ENCODE measurements at regions not wholly inside any gene's neighbourhood (a gene's known extent, or its start where the extent isn't known, plus 50 kb on each side); places are given as distances from the start of the nearest gene placed in this dataset.
A peak's percentile ranks its signal among the peaks of the same experiment; 100 is the strongest.

DNA sequence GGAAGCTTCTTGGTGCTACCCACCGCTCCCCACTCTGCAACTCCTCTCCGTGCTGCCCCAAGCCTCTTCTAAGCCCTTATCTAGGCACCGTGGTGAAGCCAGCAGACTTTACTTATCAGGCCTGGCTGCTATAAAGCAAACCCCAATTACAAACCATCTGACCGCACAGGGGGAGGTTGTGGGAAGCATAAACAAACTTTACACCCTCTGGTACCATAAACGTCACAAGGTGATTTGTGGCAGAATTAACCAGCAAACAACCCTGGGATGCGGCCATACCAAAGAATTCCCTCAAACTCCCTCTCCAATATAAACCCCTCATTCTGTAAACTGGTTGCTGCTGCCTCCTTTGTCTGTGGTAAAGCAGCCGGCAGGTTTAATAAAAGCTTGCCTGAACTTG lies 55.2 kb downstream of the MAGEC2 start:
- no peak for DNase-seq (ENCODE audit: low read depth)

DNA sequence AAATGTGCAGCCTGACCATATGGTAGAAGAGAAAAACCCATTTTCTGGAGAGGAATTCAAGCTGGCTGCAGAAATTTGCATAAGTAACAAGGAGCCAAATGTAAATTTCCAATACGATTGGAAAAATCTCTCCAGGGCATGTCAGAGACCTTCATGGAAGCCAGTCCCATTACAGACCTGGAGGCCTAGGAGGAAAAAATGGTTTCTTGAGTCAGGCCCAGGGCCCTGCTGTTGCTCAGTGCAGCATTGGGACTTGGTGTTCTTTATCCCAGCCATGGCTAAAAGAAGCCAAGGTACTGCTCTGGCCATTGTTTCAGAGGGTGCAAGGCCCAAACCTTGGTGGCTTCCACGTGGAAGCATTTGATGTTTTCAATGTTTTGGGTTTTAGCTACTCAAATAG lies 70.6 kb downstream of the MAGEC2 start:
- no peak for DNase-seq (ENCODE audit: low read depth)

DNA sequence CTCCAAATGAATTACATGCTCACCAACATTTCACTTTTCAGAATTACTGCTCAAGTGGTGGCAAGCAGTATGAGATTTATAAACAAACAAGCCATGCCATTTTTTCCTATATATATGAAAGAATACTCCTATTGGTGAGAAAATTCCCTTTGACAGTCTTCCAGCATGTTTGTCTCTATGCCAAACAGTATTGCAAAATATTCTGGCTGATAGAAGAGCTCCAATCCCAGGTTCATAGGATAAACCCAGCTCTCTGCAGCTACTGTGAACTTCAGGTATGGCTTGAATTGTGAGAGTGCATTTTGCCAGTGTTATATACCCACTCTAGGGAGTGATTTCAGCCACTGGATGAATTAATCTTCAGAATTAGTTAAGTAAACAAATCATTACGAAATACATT lies 108.8 kb downstream of the MAGEC2 start:
- DNase-seq (ENCODE audit: low read depth), result no peak

DNA sequence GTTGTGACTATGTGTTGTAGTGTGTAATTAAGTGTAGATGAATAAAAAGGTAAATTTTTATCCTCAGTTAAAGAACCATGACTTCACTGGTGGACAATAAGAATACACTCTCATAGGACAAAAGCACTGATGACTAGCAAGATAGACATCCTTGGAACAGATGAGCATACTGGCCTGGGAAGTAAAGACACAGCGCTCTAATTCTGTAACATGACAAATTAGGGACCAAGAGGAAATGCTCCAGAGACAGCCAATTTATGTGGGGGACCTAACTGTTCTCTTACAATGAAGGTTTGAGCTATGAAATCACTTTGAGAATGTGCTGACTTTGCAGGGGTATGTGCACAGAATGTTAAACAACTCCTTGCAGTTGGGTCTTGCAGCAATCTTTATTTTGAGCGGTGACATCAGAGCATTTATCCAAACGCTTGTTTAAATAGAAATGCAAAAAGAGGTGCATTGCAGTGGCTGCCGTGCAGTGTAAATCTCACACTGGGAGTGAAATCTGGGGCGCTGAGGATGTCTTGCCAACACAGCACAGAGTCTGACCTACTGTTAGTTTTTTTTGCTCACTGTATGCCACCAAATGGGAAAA lies 109.3 kb downstream of the MAGEC2 start:
- no peak for DNase-seq (ENCODE audit: low read depth)

DNA sequence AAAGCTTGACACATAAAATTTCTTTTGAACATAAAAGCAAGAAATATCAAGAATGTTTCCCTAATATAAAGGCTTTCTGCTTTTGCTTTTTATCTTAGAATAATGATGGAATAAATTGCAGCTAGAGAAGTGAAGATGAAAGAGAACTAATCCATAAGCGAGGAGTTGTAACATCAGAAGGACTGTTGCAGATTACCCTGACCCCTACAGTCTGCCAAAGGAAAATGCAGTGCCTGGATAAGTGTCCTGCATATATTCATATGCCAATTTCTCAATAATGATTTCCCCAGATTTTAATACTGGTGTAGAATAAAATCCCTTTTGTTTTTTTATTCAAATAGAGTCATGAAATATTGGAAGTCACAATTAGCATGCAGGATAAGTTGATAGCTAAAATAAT lies 115.9 kb downstream of the MAGEC2 start:
- no peak for DNase-seq (ENCODE audit: low read depth)

DNA sequence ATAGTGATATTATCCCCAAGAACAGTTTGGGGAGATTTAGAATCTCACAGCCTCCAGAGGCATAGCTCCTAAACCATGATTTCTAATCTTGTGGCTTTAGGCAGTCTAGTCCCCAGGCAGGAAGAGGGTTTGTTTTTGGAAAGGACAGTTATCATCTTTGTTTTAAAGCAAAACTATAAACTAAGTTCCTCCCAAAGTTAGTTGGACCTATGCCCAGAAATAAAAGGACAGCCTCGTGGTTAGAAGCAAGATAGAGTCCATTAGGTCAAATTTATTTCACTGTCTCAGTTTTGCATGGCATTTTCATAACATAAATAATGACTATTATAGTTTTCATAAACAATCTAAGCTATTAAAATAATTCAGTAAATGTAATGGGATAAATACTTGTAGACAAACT lies 120.5 kb downstream of the MAGEC2 start:
- no peak for DNase-seq (ENCODE audit: low read depth)

DNA sequence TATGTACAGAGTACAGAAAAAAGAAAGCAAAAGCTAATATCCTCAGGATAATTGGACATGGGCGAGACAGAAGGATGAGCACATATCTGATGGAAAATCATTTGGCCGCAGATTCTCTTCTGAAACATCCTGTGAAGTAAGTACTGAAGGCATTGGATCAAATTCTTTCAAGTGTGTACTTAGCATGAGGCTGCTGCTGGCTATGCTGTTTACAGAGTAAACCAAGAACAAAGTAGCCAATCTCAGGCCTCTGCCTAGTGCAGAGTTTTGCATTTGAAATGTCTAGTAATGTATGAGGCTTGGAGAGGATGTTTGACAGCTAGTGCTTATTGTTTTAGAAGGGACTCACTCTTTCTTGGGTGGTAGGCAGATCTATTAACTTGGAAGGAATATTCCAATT lies 128.5 kb downstream of the MAGEC2 start:
- no peak for DNase-seq (ENCODE audit: low read depth)

DNA sequence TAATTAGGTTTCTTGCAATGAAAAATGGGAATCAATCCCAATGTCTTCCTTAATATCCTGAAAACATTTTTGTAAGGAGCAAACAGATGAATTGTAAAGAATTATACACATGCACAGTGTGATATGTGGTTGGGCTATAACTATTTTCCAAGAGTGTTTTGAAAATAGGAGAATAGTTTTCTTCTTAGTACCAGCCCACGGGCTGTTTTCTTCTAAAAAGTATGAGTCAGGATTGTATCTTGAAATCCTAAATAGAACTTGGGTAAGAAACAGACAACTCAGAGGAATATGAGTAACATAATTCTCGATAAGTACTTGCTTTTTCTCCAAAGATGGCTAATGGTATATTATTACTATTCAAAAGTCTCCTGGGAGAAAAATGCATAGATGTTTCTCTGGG lies 136.7 kb downstream of the MAGEC2 start:
- DNase-seq (ENCODE audit: low read depth), result no peak

DNA sequence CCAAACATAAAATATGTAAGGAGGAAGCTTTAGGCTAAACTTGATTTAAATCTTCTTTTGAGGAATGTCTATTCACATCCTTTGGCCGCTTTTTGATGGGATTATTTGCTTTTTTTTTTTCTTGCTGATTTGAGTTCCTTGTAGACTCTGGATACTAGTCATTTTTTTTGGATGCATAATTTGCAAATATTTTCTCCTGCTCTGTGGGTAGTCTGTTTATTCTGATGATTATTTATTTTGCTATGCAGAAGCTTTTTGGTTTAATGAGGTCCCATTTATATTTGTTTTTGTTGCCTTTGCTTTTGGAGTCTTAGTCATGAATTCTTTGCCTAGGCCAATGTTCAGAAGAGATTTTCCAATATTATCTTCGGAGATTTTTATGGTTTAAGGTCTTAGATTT lies 144.9 kb downstream of the MAGEC2 start:
- DNase-seq (ENCODE audit: low read depth), result no peak

DNA sequence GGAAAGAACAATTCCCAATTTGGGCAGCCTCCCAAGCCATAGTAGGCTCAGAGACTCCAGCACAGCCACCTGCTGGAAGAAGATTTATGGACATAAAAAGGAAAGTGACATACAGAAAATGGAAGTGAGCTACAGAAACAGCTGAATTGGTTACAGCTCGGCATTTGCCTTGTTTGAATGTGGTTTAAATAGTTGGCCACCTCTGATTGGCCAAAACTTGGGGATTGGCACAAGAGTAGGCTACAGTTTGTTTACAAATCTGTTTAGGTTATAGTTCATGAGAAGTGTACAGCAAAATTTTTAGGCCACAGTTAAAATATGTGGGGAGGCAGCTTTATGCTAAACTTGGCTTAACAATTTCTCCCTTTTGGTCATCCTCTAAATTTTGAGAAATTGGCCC lies 150.4 kb downstream of the MAGEC1 start:
- DNase-seq (ENCODE audit: low read depth), result no peak

DNA sequence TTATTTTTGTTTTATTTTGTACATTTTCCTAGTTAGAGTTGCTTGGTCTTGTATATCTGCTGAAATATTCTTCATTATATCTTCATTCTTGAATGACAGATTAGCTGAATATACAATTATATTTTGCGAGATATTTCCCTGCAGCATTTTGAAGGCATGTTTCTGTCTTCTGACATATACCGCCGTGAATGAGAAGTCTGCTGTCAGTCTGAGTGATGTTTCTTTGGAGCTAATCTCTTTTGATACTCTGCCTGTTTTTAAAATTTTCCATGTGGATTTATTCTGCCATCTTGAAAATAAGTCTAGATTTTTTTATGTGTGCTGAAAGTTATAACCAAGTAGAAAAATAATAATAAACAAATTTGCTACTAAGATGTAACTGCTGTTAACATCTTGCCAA lies 148.5 kb downstream of the MAGEC1 start:
- no peak for DNase-seq (ENCODE audit: low read depth)

DNA sequence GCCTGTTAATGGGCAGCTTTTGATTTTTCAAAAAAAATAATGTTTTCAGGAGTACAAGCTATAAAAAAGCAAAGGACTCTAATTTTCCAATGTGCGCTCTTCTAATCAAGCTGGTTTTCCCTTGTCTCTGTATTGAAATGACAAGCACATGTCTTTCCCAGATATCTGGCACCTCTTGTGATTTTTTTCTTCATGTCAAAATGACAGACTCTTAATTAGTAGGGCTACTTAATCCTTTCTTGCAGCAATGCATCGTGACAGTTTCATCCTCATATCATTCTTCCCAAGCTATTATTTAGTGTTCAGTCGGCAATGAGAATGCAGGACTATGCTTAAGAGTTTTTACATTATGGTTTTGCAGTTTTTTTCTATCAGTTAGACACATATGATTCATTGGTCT lies 139.5 kb downstream of the MAGEC1 start:
- DNase-seq (ENCODE audit: low read depth), result no peak

DNA sequence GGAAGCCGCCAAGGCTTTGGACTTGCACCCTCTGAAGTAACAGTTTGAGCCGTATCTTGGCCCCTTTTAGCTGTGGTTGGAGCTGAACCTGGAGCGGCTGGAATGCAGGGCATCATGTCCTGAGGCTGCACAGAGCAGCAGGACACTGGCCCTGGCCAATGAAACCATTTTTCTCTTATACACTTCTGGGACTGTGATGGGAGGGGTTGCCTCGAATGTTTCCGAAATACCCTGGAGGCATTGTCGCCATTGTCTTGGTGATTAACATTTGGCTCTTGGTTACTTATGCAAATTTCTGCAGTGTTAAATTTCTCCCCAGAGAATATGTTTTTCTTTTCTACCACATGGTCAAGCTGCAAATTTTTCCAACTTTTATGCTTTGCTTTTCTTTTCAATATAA lies 137.2 kb downstream of the MAGEC1 start:
- no peak for DNase-seq (ENCODE audit: low read depth)

DNA sequence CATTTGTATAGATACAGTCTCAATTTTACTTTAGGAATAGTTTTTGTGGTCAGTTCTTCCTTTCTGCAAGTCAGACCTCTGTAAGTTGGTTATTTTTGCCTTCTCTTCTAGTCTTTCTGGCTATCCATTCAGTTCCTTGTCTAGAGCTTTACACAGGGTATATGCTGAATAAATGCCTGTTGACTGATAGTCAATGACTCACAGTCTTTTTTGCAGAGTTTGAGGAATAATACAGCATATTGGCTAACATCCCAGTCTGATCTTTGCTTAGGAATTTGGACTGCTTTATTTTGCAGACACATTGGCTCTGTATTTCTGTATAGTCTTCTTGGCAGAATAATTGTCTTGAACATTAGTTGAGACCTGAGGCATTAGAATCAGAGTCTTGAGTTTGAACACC lies 132.4 kb downstream of the MAGEC1 start:
- DNase-seq (ENCODE audit: low read depth), result peak; percentile 27

DNA sequence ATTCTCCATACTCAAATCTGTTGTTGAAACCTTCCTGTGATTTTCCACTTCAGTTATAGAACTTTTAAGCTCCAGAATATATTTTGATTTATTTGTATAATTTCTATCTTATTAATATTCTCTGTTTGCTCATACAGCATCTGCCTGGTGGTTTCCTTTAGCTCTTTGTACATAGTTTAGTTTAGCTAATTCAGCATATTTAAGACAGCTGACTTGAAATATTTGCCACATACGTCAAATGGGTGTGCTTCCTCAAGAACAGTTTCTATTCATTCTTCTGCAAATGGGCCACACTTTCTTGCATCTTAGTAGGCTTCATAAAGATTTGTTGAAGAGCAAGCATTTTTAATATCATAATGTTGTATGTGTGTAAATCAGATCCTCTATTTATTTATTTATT lies 101.8 kb downstream of the MAGEC1 start:
- no peak for DNase-seq (ENCODE audit: low read depth)

DNA sequence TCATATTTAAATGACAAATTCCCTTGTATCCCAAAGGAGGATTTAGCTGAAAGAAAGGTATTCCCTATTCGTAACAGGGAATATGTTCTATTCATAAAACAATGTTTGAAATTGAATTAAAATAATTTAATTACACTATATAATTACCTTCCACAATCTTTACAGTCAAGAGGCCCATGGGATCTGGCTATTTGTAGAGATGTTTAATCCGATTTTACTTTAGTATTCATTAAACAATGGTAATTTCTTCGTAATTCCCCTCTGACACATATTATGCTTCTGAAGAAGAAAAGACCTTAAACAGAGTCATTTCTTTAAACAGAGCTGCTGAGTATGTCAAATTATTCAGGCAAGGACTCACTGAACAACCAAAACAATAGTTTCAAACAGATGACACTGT lies 98.8 kb downstream of the MAGEC1 start:
- DNase-seq (ENCODE audit: low read depth), result no peak

DNA sequence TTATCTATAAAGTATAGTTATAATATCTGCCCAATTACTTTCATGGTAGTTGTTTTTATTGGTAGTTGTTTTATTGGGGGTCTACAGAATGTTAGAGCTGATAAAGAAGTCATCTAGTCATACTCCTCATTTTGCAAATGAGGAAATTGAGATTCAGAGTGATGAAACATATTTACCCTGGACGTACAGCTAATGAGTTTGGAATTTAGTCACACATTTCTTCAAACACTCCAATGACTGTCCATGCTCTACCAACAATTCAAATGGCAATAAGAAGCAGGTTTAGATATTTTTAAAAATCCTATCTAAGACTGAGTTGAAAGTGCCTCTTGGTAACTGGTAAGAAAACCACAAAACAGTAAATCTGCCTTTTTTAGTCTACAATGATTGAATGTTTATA lies 98.2 kb downstream of the MAGEC1 start:
- no peak for DNase-seq (ENCODE audit: low read depth)

DNA sequence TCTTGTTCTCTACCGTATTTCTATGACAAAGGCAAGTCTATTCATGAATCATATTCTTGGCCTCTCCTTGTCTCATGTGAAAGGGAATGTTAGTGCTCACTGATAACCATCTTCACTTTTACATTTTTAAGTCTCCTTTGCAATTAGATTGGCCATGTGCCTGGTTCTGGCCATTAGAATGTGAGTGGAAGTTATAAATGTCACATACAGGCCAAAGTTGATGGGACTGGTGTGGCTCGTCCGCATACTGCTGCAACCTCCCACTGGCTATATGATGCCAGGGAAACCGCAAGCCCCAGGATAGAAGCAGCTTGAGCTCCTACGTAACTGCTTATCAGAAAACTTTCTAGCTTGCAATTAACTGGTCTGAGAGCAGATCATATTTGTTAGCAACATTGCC lies 86.1 kb downstream of the MAGEC1 start:
- peak; percentile 43 for DNase-seq (ENCODE audit: low read depth)

DNA sequence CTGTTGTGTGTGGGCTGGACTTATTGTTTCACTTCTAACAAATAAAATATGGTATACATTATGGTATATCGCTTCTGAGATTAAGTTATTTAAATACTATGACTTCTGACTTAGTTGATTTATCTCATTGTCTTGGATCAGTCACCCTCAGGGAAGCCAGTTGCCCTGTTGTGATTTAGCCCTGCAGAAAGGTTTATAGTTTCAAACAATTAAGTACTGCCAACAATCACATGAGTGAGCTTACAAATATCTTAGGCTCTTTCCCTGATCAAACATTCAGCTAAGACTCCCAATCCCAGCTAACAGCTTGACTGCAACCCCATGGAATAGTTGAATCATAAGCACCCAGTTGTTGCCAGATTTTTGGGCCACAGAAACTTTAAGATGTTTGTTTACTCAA lies 85.4 kb downstream of the MAGEC1 start:
- DNase-seq (ENCODE audit: low read depth), result no peak

DNA sequence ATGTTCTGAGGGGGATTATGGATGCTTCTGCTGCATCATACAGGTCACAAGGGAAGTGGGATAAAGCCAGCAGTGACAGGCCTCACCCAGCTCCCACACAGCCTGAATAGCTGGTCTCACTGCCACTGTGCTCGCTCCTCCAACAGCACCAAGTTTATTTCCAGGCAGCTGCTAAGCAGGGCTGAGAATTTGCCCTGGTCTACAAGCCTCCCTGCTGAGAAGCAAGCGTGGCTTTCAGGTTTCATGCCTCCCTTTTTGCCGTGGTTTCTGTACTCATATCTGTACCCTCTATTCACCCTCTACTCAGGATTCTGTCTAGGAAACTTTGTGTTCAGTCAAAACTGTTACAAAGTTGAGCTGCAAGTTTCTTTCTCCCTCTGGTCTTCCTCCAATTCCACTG lies 78.6 kb downstream of the MAGEC1 start:
- DNase-seq (ENCODE audit: low read depth), result no peak

DNA sequence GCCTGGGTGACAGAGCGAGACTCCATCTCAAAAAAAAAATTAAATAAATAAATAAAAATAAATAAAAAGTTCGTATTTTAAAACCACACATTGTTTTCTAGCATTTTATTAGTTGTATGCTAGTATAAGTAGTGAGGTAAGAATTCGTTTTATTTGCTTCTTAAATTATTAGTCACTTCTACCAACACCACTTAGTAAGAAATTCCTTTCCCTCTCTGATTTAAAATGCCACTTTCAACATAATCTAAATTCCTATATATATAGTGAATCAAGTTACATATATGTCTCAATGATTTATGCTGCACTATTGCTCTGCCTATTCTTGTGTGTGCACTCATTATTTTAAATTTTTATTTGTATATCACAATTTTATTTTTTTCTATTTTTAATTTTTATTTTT lies 72.1 kb downstream of the MAGEC1 start:
- no peak for DNase-seq (ENCODE audit: low read depth)

DNA sequence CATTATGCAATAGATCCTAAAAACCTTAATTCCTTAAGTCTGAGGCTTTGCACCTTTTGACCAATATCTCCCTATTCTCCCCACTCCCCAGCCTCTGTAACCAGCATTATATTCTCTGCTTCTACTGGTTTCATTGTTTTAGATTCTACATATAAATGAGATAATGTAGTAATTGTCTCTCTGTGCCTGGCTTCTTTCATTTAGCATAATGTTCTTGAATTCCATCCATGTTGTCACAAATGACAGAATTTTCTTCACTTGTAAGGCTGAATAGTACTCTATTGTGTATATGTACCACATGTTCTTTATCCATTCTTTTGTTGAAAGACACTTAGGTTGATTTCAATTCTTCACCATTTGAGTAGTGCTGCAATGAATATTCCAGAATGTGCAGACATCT lies 66.0 kb downstream of the MAGEC1 start:
- DNase-seq (ENCODE audit: low read depth), result no peak

DNA sequence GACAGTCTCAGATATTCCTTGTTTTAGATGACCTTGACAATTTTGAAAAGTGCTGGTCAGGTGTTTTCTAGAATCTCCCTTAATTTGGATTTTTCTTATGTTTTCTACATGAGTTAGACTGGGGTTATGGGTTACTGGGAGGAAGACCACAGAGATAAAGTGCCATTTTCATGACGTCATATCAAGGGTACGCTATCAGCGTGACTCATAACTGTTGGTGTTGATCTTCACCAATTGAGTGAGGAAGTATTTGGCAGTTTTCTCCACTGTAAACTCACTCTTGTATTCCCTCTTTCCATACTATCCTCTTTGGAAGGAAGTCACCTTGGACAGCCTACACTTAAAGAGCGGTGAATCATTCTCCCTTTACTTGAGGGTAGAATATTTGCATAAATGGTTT lies 56.9 kb downstream of the MAGEC1 start:
- DNase-seq (ENCODE audit: low read depth), result no peak
